ENCODE measurements at regions not wholly inside any gene's neighbourhood (a gene's known extent, or its start where the extent isn't known, plus 50 kb on each side); places are given as distances from the start of the nearest gene placed in this dataset.

GRCh38 chr1:99539131-99539530 is 106.8 kb upstream of the PALMD start:
- H3K4me3 ChIP-seq, result no peak overlapping the region
- no peaks in the 10 kb centered on the region for H3K36me3 ChIP-seq
- intact Hi-C loops (cut with DNase I), result no loop called here
- no peaks in the 10 kb centered on the region for H3K4me1 ChIP-seq
- no peak for TF ChIP-seq CTCF (IDR thresholded peaks at IDR 0.05)
- H3K27ac ChIP-seq, result no peak overlapping the region
- H3K9me3 ChIP-seq, result no peaks in the 10 kb centered on the region
- H3K27me3 ChIP-seq, result no peaks in the 10 kb centered on the region
- no peak for DNase-seq (ENCODE audit: low spot score in 2 of 2)

GRCh38 chr1:99540744-99541143 is 105.2 kb upstream of the PALMD start:
- DNase-seq (ENCODE audit: low spot score in 2 of 2), result no peak
- no peaks in the 10 kb centered on the region for H3K9me3 ChIP-seq
- intact Hi-C loops (cut with DNase I), result no loop called here
- H3K4me1 ChIP-seq, result no peaks in the 10 kb centered on the region
- H3K27me3 ChIP-seq, result no peaks in the 10 kb centered on the region
- no peaks in the 10 kb centered on the region for H3K36me3 ChIP-seq
- H3K27ac ChIP-seq, result no peak overlapping the region
- no peak overlapping the region for H3K4me3 ChIP-seq
- no peak for TF ChIP-seq CTCF (IDR thresholded peaks at IDR 0.05)

- intact Hi-C loops (cut with DNase I), result no loop called here
- no peaks in the 10 kb centered on the region for H3K36me3 ChIP-seq
- no peak for TF ChIP-seq CTCF (IDR thresholded peaks at IDR 0.05)
- H3K4me1 ChIP-seq, result no peaks in the 10 kb centered on the region
- no peaks in the 10 kb centered on the region for H3K27me3 ChIP-seq
- H3K9me3 ChIP-seq, result no peaks in the 10 kb centered on the region
- no peak for DNase-seq (ENCODE audit: low spot score in 2 of 2)
- no peak overlapping the region for H3K4me3 ChIP-seq
- H3K27ac ChIP-seq, result no peak overlapping the region
Measured at GRCh38 chr1:99544328-99544727, 101.6 kb upstream of the PALMD start.

- no peaks in the 10 kb centered on the region for H3K4me1 ChIP-seq
- no peaks in the 10 kb centered on the region for H3K9me3 ChIP-seq
- no peaks in the 10 kb centered on the region for H3K27me3 ChIP-seq
- intact Hi-C loops (cut with DNase I), result no loop called here
- no peak for DNase-seq (ENCODE audit: low spot score in 2 of 2)
- no peak overlapping the region for H3K27ac ChIP-seq
- no peak overlapping the region for H3K4me3 ChIP-seq
- no peaks in the 10 kb centered on the region for H3K36me3 ChIP-seq
- TF ChIP-seq CTCF (IDR thresholded peaks at IDR 0.05), result no peak
Measured at GRCh38 chr1:99546432-99547416, 99.2 kb upstream of the PALMD start.

GRCh38 chr1:99548943-99549605 is 96.8 kb upstream of the PALMD start:
- TF ChIP-seq CTCF (IDR thresholded peaks at IDR 0.05), result no peak
- H3K27ac ChIP-seq, result no peak overlapping the region
- H3K27me3 ChIP-seq, result no peaks in the 10 kb centered on the region
- H3K4me1 ChIP-seq, result no peaks in the 10 kb centered on the region
- DNase-seq (ENCODE audit: low spot score in 2 of 2), result no peak
- H3K36me3 ChIP-seq, result no peaks in the 10 kb centered on the region
- no peaks in the 10 kb centered on the region for H3K9me3 ChIP-seq
- H3K4me3 ChIP-seq, result no peak overlapping the region
- intact Hi-C loops (cut with DNase I), result no loop called here

Measured in ascending aorta (tissue), 2 donors.